Fibroblast of lung (primary cell): ENCODE measurements at regions not wholly inside any gene's neighbourhood (a gene's known extent, or its start where the extent isn't known, plus 50 kb on each side); places are given as distances from the start of the nearest gene placed in this dataset.

Source experiments
- DNase-seq, 2 donors: peaks; one replicate each; pipeline versions ENCODE4 v3.0.0 to v3.0.0-alpha.2; 2010; ENCODE audit warnings: low read depth in 2 of 2
- H2AFZ ChIP-seq: 2 replicates; pipeline ENCODE4 v1.5.1; 2012; ENCODE audit warnings: low read length, control low read depth, inconsistent platforms
- H3K27ac ChIP-seq: 2 replicates; pipeline ENCODE4 v1.5.1; 2011; ENCODE audit warnings: low read length, control low read depth; ENCODE audit not compliant: insufficient read depth
- H3K27me3 ChIP-seq: 2 replicates; pipeline ENCODE4 v1.5.1; 2011; ENCODE audit warnings: mild to moderate bottlenecking, low read length; ENCODE audit not compliant: control insufficient read depth, insufficient read depth
- H3K36me3 ChIP-seq: 2 replicates; pipeline ENCODE4 v1.5.1; 2011; ENCODE audit warnings: low read length; ENCODE audit not compliant: control insufficient read depth, insufficient read depth
- H3K4me1 ChIP-seq: 2 replicates; pipeline ENCODE4 v1.5.1; 2011; ENCODE audit warnings: low read length; ENCODE audit not compliant: control insufficient read depth, insufficient read depth; ENCODE audit errors: extremely low read depth
- H3K4me2 ChIP-seq: 2 replicates; pipeline ENCODE4 v1.5.1; 2011; ENCODE audit warnings: low read length, control low read depth; ENCODE audit not compliant: insufficient read depth; ENCODE audit errors: extremely low read depth
- H3K4me3 ChIP-seq, 4 experiments: fragments of 200-600 bp in 1 of 4; sonication (generic) in 1 of 4; replicated peaks in 1 of 4; 2 replicates each; pipeline ENCODE4 v1.5.1; 2011 to 2016; ENCODE audit warnings: low read length in 4 of 4, low read depth in 3 of 4, mild to moderate bottlenecking in 3 of 4, control low read depth in 2 of 4, inconsistent platforms in 1 of 4, mixed read lengths in 1 of 4; ENCODE audit not compliant: insufficient read depth in 1 of 4; ENCODE audit errors: control extremely low read depth in 1 of 4
- H3K79me2 ChIP-seq: 2 replicates; pipeline ENCODE4 v1.5.1; 2012; ENCODE audit warnings: mild to moderate bottlenecking, low read length, inconsistent platforms; ENCODE audit not compliant: control insufficient read depth, insufficient read depth
- H3K9ac ChIP-seq: 2 replicates; pipeline ENCODE4 v1.5.1; 2011; ENCODE audit warnings: mild to moderate bottlenecking, low read length, control low read depth; ENCODE audit not compliant: insufficient read depth
- H3K9me3 ChIP-seq: 2 replicates; pipeline ENCODE4 v1.5.1; 2012; ENCODE audit warnings: low read depth, low read length; ENCODE audit not compliant: control insufficient read depth, insufficient read depth
- H4K20me1 ChIP-seq: 2 replicates; pipeline ENCODE4 v1.5.1; 2011; ENCODE audit warnings: low read length; ENCODE audit not compliant: control insufficient read depth, insufficient read depth; ENCODE audit errors: extremely low read depth
- EZH2 ChIP-seq: IDR thresholded peaks from 2 replicates; pipeline ENCODE4 v1.5.1; 2012; ENCODE audit warnings: low read length, control low read depth, mild to moderate bottlenecking; ENCODE audit errors: missing control alignments
- TF ChIP-seq, protein P1 (sequence below), 2 donors: IDR thresholded peaks in 1 of 2; conservative IDR thresholded peaks in 1 of 2; 1 replicate in 1 of 2; 2 replicates in 1 of 2; pipeline ENCODE4 v1.5.1; 2011 to 2012; ENCODE audit warnings: low read length in 2 of 2, control low read depth in 1 of 2, inconsistent platforms in 1 of 2, low read depth in 1 of 2, mild to moderate bottlenecking in 1 of 2

DNA sequence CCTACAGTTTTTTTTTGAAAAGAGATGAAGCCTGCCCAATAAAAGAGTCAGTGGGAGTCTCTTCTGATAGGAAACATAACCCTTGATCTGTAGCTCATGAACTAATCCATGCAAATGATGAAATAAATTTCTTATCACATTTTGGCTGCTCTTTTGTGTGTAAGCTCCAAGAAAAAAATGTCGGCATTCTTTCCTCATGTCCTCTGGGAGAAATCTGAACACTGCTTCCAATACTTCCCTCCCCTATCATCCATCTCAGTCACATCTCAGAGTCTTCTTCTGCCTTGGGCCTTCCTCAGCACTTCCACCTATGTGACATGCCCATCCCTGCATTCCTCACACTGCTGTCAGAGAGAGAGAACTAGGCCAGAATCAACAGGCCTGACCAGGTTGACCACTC lies 395.7 kb upstream of the ST6GAL2 start:
- Histone ChIP-seq H3K9me3 (no peaks in the 10 kb centered on the region), H3K36me3 (no peaks in the 10 kb centered on the region), H3K4me3 (no peak overlapping the region), H3K9ac (no peak overlapping the region), H3K4me2 (no peak overlapping the region), H3K27me3 (no peaks in the 10 kb centered on the region), H3K79me2 (no peaks in the 10 kb centered on the region), H2AFZ (no peak overlapping the region), H3K27ac (no peak overlapping the region), H4K20me1 (no peaks in the 10 kb centered on the region), H3K4me1 (no peaks in the 10 kb centered on the region)
- TF ChIP-seq, protein P1, sequence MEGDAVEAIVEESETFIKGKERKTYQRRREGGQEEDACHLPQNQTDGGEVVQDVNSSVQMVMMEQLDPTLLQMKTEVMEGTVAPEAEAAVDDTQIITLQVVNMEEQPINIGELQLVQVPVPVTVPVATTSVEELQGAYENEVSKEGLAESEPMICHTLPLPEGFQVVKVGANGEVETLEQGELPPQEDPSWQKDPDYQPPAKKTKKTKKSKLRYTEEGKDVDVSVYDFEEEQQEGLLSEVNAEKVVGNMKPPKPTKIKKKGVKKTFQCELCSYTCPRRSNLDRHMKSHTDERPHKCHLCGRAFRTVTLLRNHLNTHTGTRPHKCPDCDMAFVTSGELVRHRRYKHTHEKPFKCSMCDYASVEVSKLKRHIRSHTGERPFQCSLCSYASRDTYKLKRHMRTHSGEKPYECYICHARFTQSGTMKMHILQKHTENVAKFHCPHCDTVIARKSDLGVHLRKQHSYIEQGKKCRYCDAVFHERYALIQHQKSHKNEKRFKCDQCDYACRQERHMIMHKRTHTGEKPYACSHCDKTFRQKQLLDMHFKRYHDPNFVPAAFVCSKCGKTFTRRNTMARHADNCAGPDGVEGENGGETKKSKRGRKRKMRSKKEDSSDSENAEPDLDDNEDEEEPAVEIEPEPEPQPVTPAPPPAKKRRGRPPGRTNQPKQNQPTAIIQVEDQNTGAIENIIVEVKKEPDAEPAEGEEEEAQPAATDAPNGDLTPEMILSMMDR (conservative IDR thresholded peaks at IDR 0.05 in 1 of 2, IDR thresholded peaks at IDR 0.05 in 1 of 2; ENCODE audit: low read depth in 1 of 2, low read length in 2 of 2) = no peak
- TF ChIP-seq EZH2 = no peak
- DNase-seq = no peak

DNA sequence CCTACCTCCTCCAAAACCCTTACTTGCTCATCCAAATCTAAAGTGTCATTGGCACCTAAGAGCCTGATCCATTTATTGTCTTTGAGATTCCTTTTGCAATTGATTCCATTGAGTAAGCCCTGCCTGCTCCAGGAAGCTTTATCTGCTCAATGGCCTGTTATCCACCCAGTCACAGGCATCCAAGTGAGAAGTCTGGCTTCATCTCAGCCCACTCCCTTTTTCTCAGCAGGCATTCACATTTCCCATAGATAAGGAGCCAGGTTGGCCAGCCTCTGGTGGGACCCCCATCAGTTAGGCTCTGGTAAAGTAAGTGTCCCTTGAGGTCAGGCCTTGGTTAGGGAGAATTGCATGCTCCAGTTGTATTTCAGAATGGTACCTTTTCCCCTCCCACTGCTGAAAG lies 396.2 kb upstream of the ST6GAL2 start:
- Histone ChIP-seq H3K27ac (no peak overlapping the region), H3K79me2 (no peaks in the 10 kb centered on the region), H3K4me1 (no peaks in the 10 kb centered on the region), H3K4me3 (no peak overlapping the region), H3K4me2 (no peak overlapping the region), H2AFZ (no peak overlapping the region), H3K36me3 (no peaks in the 10 kb centered on the region), H3K9me3 (no peaks in the 10 kb centered on the region), H3K9ac (no peak overlapping the region), H3K27me3 (no peaks in the 10 kb centered on the region), H4K20me1 (no peaks in the 10 kb centered on the region)
- DNase-seq = no peak
- TF ChIP-seq, protein P1 (conservative IDR thresholded peaks at IDR 0.05 in 1 of 2, IDR thresholded peaks at IDR 0.05 in 1 of 2; ENCODE audit: low read depth in 1 of 2, low read length in 2 of 2) = no peak
- TF ChIP-seq EZH2 = no peak

DNA sequence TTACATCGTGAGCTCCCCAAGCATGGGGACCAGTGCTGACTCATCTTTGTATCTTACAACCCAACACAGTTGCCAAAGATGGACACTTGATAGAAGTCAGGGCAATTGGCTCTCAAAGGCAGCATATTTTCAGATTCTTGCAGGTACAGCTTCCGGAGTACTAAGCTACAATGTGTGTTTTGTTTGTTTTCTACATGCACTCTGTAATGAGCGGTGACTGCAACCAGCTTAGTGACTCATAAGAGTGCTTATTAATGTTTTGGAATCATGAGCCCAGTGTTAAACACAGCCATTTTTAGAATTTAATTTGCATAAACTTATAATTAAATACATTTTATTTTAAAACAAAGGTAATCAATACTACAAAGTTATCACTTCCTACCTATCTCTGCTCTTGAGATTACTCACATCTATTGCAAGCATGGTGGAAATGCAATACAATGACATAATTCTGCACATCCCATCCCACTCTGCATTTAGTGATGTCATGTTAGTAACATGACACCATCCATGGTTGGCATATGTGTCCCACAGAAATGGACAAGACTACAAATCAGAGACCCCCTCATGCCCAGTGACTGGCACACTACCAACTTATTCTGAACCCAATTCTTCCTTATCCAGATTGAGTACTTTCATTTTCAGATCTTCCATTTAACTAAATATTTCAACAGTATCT lies 399.8 kb upstream of the ST6GAL2 start:
- Histone ChIP-seq H4K20me1 (no peaks in the 10 kb centered on the region), H2AFZ (no peak overlapping the region), H3K4me1 (no peaks in the 10 kb centered on the region), H3K27ac (no peak overlapping the region), H3K9ac (no peak overlapping the region), H3K79me2 (no peaks in the 10 kb centered on the region), H3K27me3 (no peaks in the 10 kb centered on the region), H3K4me3 (no peak overlapping the region), H3K4me2 (no peak overlapping the region), H3K36me3 (no peaks in the 10 kb centered on the region), H3K9me3 (no peaks in the 10 kb centered on the region)
- TF ChIP-seq, protein P1 (conservative IDR thresholded peaks at IDR 0.05 in 1 of 2, IDR thresholded peaks at IDR 0.05 in 1 of 2; ENCODE audit: low read depth in 1 of 2, low read length in 2 of 2) = no peak
- no peak for TF ChIP-seq EZH2
- DNase-seq = no peak
